ENCODE measurements at regions not wholly inside any gene's neighbourhood (a gene's known extent, or its start where the extent isn't known, plus 50 kb on each side); places are given as distances from the start of the nearest gene placed in this dataset.

GRCh38 chr6:144343701-144344428 lies 58.7 kb downstream of the UTRN start (continued):
- TF ChIP-seq ZBED4 (CRISPR knock-in tag; IDR thresholded peaks at IDR 0.05; ENCODE audit: borderline replicate concordance) (0 out of 2 replicates have a peak, but pooled peaks have one; percentile 53), ZNF720 (CRISPR knock-in tag; IDR thresholded peaks at IDR 0.05) (no peak), MBD4 (IDR thresholded peaks at IDR 0.05; ENCODE audit: borderline replicate concordance, low read length) (peak; percentile 47; the same call in 1 of the 2 replicates), TFDP2 (CRISPR knock-in tag; IDR thresholded peaks at IDR 0.05) (peak; percentile 23; the same call in 1 of the 2 replicates), ATF1 (CRISPR knock-in tag; IDR thresholded peaks at IDR 0.05) (peak; percentile 79; the same call in 1 of the 2 replicates), ZFP91 (CRISPR knock-in tag; IDR thresholded peaks at IDR 0.05; ENCODE audit: borderline replicate concordance) (no peak), SNAPC5 (CRISPR knock-in tag; IDR thresholded peaks at IDR 0.05; ENCODE audit: borderline replicate concordance) (no peak; the same call in 1 of the 2 replicates), CHD2 (IDR thresholded peaks at IDR 0.05; ENCODE audit: low read depth, low read length) (no peak), TOPORS (CRISPR knock-in tag; IDR thresholded peaks at IDR 0.05) (peak; percentile 44; the same call in 1 of the 2 replicates), CENPT (CRISPR knock-in tag; IDR thresholded peaks at IDR 0.05; ENCODE audit: low read depth) (no peak), ZNF550 (CRISPR knock-in tag; IDR thresholded peaks at IDR 0.05; ENCODE audit: borderline replicate concordance) (no peak), FOXM1 (CRISPR knock-in tag; IDR thresholded peaks at IDR 0.05) (no peak), MIXL1 (CRISPR knock-in tag; IDR thresholded peaks at IDR 0.05) (peak; percentile 87), MBNL3 (CRISPR knock-in tag; conservative IDR thresholded peaks at IDR 0.05) (no peak), ZNF562 (CRISPR knock-in tag; IDR thresholded peaks at IDR 0.05; ENCODE audit: borderline replicate concordance) (no peak), JUND (CRISPR knock-in tag; IDR thresholded peaks at IDR 0.05) (0 out of 2 replicates have a peak, but pooled peaks have one; percentile 18), ZNF761 (CRISPR knock-in tag; conservative IDR thresholded peaks at IDR 0.05) (no peak), KAT2B (IDR thresholded peaks at IDR 0.05; ENCODE audit: borderline replicate concordance, low read depth, low read length) (no peak), SMAD3 (CRISPR knock-in tag; IDR thresholded peaks at IDR 0.05) (peak; percentile 88)

Measured in HepG2 (cell line).